Fibroblast of skin of scalp (primary cell): ENCODE measurements at regions not wholly inside any gene's neighbourhood (a gene's known extent, or its start where the extent isn't known, plus 50 kb on each side); places are given as distances from the start of the nearest gene placed in this dataset.
"Not testable (repeated sequence)": the region's sequence is repeated elsewhere in the genome, so short reads cannot be mapped to it uniquely, and the experiment has no call there.

Experiments used
- DNase-seq: peaks from one replicate; pipeline ENCODE4 v3.0.0-alpha.2; 2013

- no peak for DNase-seq
Measured at GRCh38 chr13:39803156-39803555, 147.7 kb downstream of the COG6 start.

- no peak for DNase-seq
Measured at GRCh38 chr13:39803851-39804250, 148.4 kb downstream of the COG6 start.

- DNase-seq, result no peak
Measured at GRCh38 chr13:39804332-39805210, 149.1 kb downstream of the COG6 start.

DNA sequence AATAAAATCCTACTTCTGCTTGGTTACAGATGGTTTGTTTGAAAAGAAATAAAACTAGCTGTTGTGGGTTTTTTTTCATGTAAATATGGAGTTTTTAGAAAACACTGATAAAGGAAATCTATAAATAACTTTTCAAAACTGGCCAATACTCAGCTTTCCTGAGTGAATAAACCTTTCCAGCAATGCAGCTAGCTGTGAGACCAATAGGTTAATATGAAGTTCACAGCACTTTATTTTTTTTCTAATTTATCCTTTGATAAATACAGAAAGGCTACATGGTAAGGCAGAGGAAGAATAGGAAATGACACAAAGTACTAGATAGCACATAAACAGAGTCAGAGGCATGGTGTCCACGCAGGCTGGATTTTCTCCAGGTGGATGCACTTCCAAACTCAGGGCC is 154.0 kb downstream of the COG6 start:
- DNase-seq, result no peak

- DNase-seq, result no peak
Measured at GRCh38 chr13:39810091-39810877, 154.8 kb downstream of the COG6 start.

DNA sequence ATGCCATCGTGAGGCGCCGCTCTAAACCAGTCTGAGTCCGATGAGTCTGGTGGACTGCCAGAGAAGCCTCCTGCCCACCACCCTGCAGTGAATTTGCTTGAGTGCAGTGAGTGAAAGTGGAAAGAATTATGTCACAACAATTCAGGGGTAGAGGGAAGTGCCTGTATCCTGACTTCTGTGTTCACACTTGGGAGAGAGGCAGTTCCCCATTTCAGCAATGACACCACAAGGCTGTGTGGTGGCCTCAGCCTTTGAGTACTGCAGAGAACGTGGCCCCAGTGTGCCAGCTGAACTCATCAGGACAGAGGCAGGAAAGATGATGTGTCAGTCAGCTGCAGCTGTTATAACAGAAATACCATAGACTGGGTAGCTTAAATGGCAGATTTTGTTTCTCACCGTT is 155.6 kb downstream of the COG6 start:
- no peak for DNase-seq

GRCh38 chr13:39811696-39812095 is 156.2 kb downstream of the COG6 start:
- no peak for DNase-seq

DNA sequence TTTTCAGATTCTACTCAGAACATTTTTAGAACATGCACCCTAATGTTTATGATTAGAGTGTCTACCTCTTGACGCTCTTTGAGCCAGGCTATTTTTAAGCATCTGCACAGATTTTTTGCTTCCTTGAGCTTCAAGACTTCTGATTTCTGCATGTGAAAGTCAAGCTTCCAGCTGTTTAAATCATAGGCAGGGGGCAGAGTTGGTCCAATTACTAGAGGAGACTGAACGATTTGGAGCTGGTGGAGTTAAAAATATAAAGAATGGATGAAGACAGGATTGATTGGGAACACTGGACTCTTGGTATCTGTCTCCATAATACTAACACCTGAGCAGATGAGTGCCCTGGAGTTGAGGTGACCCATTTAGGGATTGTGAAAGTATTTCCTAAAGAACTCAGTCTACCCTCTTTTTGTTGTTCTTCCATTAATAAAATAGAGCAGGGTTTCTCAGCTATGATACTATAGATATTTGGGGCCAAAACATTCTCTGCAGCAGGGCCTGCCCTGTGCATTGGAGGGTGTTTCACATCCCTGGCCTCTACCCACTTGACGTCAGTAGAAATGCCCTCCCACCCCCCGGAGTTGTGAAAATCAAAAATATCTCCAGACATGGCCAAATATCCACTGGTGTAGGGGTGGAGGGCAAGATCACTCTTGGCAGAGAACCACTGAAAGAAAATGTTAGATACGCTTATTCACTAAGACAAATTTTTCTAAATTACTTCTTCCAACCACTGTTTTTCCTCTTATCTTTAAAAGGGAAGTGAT is 160.1 kb downstream of the COG6 start:
- DNase-seq, result no peak

DNA sequence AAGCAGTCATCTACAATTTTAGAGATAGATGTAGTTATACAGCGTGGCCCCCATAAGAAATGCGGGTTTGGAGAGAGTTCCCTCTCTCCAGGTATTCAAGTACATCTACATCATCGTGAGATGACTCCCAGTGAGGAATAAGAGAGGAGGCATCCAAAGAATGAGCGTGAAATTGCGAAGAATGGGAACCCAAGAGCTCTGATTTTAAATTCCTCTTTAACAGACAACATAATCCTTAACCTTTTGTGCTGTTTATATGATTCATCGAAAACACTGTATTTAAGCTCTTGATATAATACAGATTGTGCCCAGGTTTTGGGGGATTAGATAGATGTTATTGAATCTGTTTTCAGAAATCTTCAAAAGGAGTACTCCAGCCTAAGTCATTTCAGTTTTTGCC is 161.5 kb downstream of the COG6 start:
- no peak for DNase-seq

GRCh38 chr13:39818953-39819352 is 163.5 kb downstream of the COG6 start:
- DNase-seq, result no peak

DNA sequence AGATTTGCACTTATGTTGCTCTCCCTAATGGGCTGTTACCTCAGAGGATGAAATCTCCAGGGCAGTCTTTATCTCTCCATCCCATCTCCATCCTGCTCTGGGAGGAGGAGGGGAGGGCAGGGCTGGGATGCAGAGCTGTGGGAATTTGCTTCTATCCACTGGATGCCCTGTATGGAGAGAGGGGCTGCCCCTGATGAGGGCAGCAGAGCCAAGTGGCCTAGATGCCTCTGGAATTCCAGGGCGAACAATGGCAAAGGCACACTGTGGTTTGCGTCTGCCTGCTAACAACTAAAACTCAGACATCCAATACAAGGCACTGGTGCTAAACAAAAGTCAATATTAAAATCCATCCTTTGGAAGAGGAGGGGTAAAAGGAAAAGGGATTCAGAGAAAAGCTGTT is 165.1 kb downstream of the COG6 start:
- DNase-seq, result no peak

GRCh38 chr13:39821977-39822376 is 166.5 kb downstream of the COG6 start:
- DNase-seq, result no peak

DNA sequence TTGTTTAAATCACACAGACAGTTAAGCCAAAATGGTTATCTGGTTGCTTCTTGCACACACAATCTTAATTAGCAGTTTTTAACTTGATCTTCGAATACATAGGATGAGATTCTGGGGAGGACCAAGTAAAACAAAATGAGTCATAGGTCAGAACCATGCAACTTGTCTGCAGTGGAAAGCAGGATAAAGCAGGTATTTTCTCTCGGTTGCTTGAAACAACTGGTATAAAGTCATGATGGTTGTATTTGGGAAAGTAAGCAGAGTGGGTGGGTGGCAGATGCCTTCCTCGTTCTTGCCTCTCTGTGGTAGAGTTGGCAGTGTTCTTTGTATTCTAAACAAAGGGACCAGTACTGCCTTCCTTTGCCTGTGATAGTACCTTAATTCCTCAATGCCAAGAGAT is 167.0 kb downstream of the COG6 start:
- DNase-seq, result no peak

DNA sequence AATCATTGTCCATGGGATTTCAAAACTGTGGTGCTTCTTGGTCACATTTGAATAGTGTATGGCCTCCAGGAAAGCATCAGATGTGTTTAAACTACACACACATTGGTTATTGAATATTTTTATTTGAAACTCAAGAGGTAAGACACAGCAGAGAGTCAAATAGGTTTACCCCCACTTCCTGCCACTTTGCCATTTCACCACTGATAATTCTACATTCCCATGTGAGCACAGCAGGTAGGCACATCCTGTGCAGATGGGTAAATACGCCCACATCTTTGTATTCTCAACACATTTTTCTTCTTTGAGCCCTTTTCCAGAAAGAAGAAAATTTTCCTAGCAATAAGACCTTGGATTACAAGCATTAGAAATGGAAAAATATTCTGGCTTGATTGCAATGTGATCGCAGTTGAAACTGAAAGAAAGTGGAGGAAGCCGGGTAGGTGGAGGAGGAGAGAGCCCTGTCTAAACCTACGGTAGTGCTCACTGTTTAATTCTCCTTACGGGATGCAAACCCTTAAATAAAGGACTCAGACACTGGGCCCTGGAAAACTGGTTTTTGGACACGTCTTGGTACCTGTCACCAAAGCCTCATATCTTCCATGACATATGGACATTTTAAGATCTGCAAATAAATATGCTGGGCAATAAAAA is 167.7 kb downstream of the COG6 start:
- DNase-seq, result no peak

DNA sequence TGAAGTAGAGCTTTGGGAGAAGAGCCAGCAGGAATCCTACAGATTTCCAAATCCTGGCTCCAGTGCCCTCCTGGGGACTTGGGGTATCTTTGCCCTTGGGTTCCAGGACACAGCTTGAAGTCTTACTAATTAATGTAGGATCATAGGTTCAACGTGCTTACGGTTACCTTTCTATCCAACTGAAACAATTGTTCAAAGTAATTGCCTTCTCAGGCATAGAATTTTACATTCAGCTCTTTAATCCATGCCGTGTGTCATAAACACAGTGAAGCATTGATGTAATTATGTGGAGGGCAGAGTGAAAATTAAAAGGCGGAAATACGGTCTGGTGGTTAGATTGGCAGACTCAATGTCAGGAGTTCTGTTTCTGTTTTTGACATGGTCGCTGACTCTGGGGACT is 170.4 kb downstream of the COG6 start:
- DNase-seq, result no peak

GRCh38 chr13:39835253-39835652 is 179.8 kb downstream of the COG6 start:
- DNase-seq, result peak; percentile 36

- no peak for DNase-seq
Measured at GRCh38 chr13:39836038-39836437, 180.6 kb downstream of the COG6 start.

DNA sequence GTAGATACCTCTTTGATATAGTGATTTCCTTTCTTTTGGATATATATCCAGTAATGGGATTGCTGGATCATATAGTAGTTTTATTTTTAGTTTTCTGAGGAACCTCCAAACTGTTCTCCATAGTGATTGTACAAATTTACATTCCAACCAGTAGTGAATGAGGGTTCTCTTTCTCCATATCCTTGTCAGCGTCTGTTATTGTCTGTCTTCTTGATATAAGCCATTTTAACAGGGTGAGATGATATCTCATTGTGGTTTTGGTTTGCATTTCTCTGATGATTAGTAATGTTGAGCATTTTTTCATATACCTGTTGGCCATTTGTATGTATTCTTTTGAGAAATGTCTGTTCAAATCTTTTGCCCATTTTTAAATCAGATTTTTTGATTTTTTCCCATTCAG is 182.4 kb downstream of the COG6 start:
- not testable (repeated sequence) for DNase-seq

GRCh38 chr13:39840201-39840600 is 184.7 kb downstream of the COG6 start:
- peak; percentile 71 for DNase-seq

DNA sequence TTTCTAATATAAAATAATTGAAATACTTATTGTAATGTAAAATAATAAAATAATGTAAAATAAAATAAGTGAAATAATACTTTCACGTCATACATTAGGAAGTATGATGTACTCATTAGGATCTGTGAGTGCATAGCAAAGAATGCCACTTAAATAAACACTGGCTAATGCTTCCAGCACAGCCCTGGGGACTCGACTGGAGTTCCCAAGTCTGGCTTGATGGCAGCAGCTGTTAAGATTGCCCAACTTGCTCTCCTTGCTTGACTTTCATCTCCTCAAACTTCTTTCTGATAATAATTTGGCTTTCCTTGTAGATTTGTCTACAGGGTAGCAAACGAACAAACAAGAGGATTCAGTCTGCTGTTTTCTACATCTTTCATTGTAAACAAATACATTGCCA is 191.9 kb downstream of the COG6 start:
- no peak for DNase-seq

DNA sequence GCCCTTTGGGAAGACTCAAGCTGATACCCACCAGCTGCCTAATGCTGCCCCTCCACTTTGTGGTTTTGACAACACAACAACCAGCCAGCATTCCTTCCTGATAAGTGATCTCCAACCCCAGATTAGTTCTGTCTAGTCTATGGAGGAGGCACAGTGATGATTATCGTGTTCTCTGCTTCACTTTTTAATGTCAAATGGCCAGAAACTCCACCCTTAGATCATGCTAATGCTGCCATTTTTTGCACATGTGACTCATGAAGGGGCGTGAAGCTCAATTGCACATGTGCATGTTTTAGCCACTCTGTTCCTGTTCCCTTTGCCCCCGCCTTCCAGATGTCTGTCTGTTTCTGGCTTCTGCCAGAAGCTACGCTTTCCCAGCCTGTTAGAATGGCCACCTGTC is 199.8 kb downstream of the COG6 start:
- DNase-seq, result no peak

DNA sequence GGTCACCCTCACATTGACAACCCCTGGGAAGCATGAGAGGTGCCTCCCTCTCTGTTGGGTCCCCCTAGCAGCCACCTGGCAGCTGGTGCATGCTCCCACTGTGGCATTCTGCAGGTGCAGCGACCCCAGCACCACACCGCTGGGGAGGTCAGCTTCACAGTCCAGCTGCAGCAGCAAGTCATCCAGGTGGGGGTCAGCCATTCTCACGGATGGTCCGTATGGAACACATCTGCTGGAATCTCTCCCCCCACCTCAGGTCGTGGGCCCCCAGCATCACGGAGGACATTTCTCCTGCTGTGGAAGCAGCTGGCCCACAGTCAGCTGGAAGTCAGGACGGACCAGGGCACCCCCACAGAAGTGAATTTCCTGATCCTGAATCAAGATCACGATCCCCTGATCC is 201.3 kb downstream of the COG6 start:
- no peak for DNase-seq

GRCh38 chr13:39858794-39859193 is 203.3 kb downstream of the COG6 start:
- DNase-seq, result no peak
